GM18502 (cell line): ENCODE measurements at regions not wholly inside any gene's neighbourhood (a gene's known extent, or its start where the extent isn't known, plus 50 kb on each side); places are given as distances from the start of the nearest gene placed in this dataset.

ENCODE experiments used
- ATAC-seq: cut with Tn5 transposase; IDR thresholded peaks from one replicate; pipeline ENCODE4 v1.9.1; 2021; ENCODE audit warnings: mild to moderate bottlenecking; ENCODE audit not compliant: unreplicated experiment, poor library complexity

GRCh38 chr5:57683036-57683630 is 200.5 kb upstream of the ACTBL2 start:
- ATAC-seq, result no peak

- no peak for ATAC-seq
These were observed 199.3 kb upstream of the ACTBL2 start for GRCh38 chr5:57681942-57682341.

GRCh38 chr5:57680686-57681085 is 198.1 kb upstream of the ACTBL2 start:
- no peak for ATAC-seq

GRCh38 chr5:57677235-57677634 is 194.6 kb upstream of the ACTBL2 start:
- no peak for ATAC-seq

- ATAC-seq, result no peak
These were observed 193.8 kb upstream of the ACTBL2 start for GRCh38 chr5:57676222-57677098.

GRCh38 chr5:57675236-57675635 is 192.6 kb upstream of the ACTBL2 start:
- ATAC-seq, result no peak

- no peak for ATAC-seq
These were observed 188.8 kb upstream of the ACTBL2 start for GRCh38 chr5:57671371-57671770.

- no peak for ATAC-seq
These were observed 184.0 kb upstream of the ACTBL2 start for GRCh38 chr5:57666582-57666981.

- no peak for ATAC-seq
These were observed 182.7 kb upstream of the ACTBL2 start for GRCh38 chr5:57665146-57665936.

GRCh38 chr5:57664700-57665099 is 182.1 kb upstream of the ACTBL2 start:
- no peak for ATAC-seq

- no peak for ATAC-seq
These were observed 180.9 kb upstream of the ACTBL2 start for GRCh38 chr5:57663466-57663865.

- no peak for ATAC-seq
These were observed 180.4 kb upstream of the ACTBL2 start for GRCh38 chr5:57662991-57663390.

- no peak for ATAC-seq
These were observed 177.3 kb upstream of the ACTBL2 start for GRCh38 chr5:57659886-57660285.

- ATAC-seq, result no peak
These were observed 175.4 kb upstream of the ACTBL2 start for GRCh38 chr5:57658018-57658417.

GRCh38 chr5:57655228-57655627 is 172.6 kb upstream of the ACTBL2 start:
- no peak for ATAC-seq

- ATAC-seq, result no peak
These were observed 171.2 kb upstream of the ACTBL2 start for GRCh38 chr5:57653636-57654290.

- no peak for ATAC-seq
These were observed 168.5 kb upstream of the ACTBL2 start for GRCh38 chr5:57651127-57651526.

- peak; percentile 96 for ATAC-seq
These were observed 167.9 kb upstream of the ACTBL2 start for GRCh38 chr5:57650360-57651069.

GRCh38 chr5:57642698-57643097 is 160.1 kb upstream of the ACTBL2 start:
- ATAC-seq, result no peak

GRCh38 chr5:57642066-57642465 is 159.5 kb upstream of the ACTBL2 start:
- ATAC-seq, result no peak
